HG03378 (cell line): ENCODE measurements at regions not wholly inside any gene's neighbourhood (a gene's known extent, or its start where the extent isn't known, plus 50 kb on each side); places are given as distances from the start of the nearest gene placed in this dataset.

Experiments used
- ATAC-seq: cut with Tn5 transposase; IDR thresholded peaks from one replicate; pipeline ENCODE4 v1.9.1; 2021; ENCODE audit warnings: mild to moderate bottlenecking, moderate library complexity; ENCODE audit not compliant: unreplicated experiment

- ATAC-seq, result no peak
Observed at GRCh38 chr13:107447591-107447990, 767.7 kb downstream of the LIG4 start.

GRCh38 chr13:107441279-107441678 lies 774.1 kb downstream of the LIG4 start:
- no peak for ATAC-seq

GRCh38 chr13:107438251-107438650 lies 777.1 kb downstream of the LIG4 start:
- ATAC-seq, result no peak

GRCh38 chr13:107434347-107434746 lies 781.0 kb downstream of the LIG4 start:
- no peak for ATAC-seq

- no peak for ATAC-seq
Observed at GRCh38 chr13:107427536-107427935, 787.8 kb downstream of the LIG4 start.

- no peak for ATAC-seq
Observed at GRCh38 chr13:107422421-107422820, 792.9 kb downstream of the LIG4 start.

GRCh38 chr13:107421951-107422350 lies 793.4 kb downstream of the LIG4 start:
- no peak for ATAC-seq

- no peak for ATAC-seq
Observed at GRCh38 chr13:107421028-107421427, 794.3 kb downstream of the LIG4 start.

GRCh38 chr13:107413005-107413404 lies 802.3 kb downstream of the LIG4 start:
- no peak for ATAC-seq

- ATAC-seq, result no peak
Observed at GRCh38 chr13:107407074-107407473, 808.3 kb downstream of the LIG4 start.

GRCh38 chr13:107395927-107396662 lies 819.2 kb downstream of the LIG4 start:
- ATAC-seq, result no peak

- no peak for ATAC-seq
Observed at GRCh38 chr13:107392205-107392604, 823.1 kb downstream of the LIG4 start.

- no peak for ATAC-seq
Observed at GRCh38 chr13:107387525-107387924, 819.6 kb upstream of the ARGLU1 start.

- ATAC-seq, result no peak
Observed at GRCh38 chr13:107379407-107380155, 811.6 kb upstream of the ARGLU1 start.

- ATAC-seq, result no peak
Observed at GRCh38 chr13:107376341-107377125, 808.6 kb upstream of the ARGLU1 start.

GRCh38 chr13:107375701-107376340 lies 807.9 kb upstream of the ARGLU1 start:
- no peak for ATAC-seq

- ATAC-seq, result no peak
Observed at GRCh38 chr13:107374038-107374437, 806.1 kb upstream of the ARGLU1 start.

GRCh38 chr13:107373551-107373950 lies 805.6 kb upstream of the ARGLU1 start:
- ATAC-seq, result no peak

- ATAC-seq, result no peak
Observed at GRCh38 chr13:107370015-107370785, 802.3 kb upstream of the ARGLU1 start.

- ATAC-seq, result no peak
Observed at GRCh38 chr13:107367258-107367657, 799.3 kb upstream of the ARGLU1 start.
